IPS DF 6.9 (cell line): ENCODE measurements at regions not wholly inside any gene's neighbourhood (a gene's known extent, or its start where the extent isn't known, plus 50 kb on each side); places are given as distances from the start of the nearest gene placed in this dataset.

ENCODE experiments used
- DNase-seq: peaks from one replicate; pipeline ENCODE4 v3.0.0-alpha.2; 2013; ENCODE audit warnings: low read depth, low spot score
- H3K27ac ChIP-seq: one replicate; pipeline ENCODE4 v1.5.1; 2013; ENCODE audit warnings: low read length, control low read depth
- H3K27me3 ChIP-seq: 2 replicates; pipeline ENCODE4 v1.6.1; 2013; ENCODE audit warnings: mild to moderate bottlenecking, low read length; ENCODE audit not compliant: control insufficient read depth, insufficient read depth
- H3K36me3 ChIP-seq: 2 replicates; pipeline ENCODE4 v1.6.1; 2013; ENCODE audit warnings: low read length; ENCODE audit not compliant: control insufficient read depth, insufficient read depth
- H3K4me1 ChIP-seq: 2 replicates; pipeline ENCODE4 v1.6.1; 2013; ENCODE audit warnings: low read length; ENCODE audit not compliant: control insufficient read depth, insufficient read depth
- H3K4me3 ChIP-seq: 2 replicates; pipeline ENCODE4 v1.5.1; 2013; ENCODE audit warnings: mild to moderate bottlenecking, low read length
- H3K9me3 ChIP-seq: 2 replicates; pipeline ENCODE4 v1.6.1; 2013; ENCODE audit warnings: low read length, inconsistent platforms; ENCODE audit not compliant: control insufficient read depth, insufficient read depth
- WGBS: extraction: QIAGEN DNeasy Blood & Tissue Kit; methylation state at CpG from one replicate; pipeline ENCODE4 v1.1.7; 2013; ENCODE audit warnings: mixed read lengths, missing lambda C conversion rate; ENCODE audit not compliant: insufficient read length, insufficient coverage; 5-methylcytosine and 5-hydroxymethylcytosine counted together

DNA sequence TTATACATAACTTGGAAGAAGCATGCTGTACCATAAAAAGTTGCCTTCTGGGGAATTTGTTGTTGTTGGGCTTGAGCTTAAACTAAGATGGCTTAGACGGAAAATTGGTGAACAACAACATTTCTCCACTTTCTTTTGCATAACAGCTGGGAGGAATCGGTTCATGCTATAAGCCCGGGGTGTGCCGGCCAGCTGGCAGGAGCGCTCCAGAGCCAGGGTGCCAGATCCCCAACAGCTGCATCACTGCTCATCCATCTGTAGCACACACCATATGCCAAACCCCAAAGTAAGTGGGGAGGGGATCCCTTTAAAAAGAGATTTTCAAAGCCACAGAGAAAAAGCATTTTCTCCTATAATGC, 419.5 kb upstream of the ARGLU1 start:
- Histone ChIP-seq H3K4me3 (no peak overlapping the region), H3K36me3 (no peaks in the 10 kb centered on the region), H3K27ac (no peak overlapping the region), H3K4me1 (no peaks in the 10 kb centered on the region), H3K9me3 (no peaks in the 10 kb centered on the region), H3K27me3 (no peaks in the 10 kb centered on the region)
- DNase-seq: no peak
- no CpG with 5 or more reads among the region's 5 CpGs for WGBS

DNA sequence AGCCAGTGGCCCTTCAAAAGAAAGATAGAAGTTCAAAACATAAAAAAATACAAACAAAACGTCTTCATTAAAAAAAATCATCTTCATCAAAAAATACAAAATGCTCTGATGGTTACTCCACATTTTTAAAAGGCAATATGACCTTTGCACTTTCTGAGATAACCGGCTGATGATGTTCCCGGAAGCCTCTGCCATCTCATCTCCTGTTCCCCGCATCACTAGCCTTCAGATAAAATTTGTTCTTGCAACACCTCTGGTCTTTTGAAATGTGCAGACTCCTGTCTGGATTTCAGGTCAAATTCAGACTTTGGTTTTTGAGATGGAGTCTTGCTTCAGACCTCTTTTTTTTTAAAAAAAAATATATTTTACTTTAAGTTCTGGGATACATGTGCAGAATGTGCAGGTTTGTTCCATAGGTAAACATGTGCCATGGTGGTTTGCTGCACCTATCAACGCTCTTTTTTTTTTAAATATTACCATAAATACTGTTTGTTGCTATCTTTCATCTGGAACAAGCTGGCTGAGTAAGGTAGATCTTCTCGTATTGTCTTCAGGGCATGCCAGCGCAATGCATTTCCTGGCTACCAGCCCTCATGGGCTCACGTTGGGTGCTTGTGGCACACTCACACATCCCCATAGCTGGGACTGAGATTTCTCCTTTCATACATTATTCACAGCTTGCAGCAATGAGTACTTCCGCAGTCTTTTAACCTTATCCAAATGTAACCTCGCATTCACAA, 418.9 kb upstream of the ARGLU1 start:
- Histone ChIP-seq H3K36me3 (no peaks in the 10 kb centered on the region), H3K4me1 (no peaks in the 10 kb centered on the region), H3K9me3 (no peaks in the 10 kb centered on the region), H3K27me3 (no peaks in the 10 kb centered on the region), H3K4me3 (no peak overlapping the region), H3K27ac (no peak overlapping the region)
- 100% methylated on average over 1 of the region's 10 CpGs for WGBS
- DNase-seq: no peak

DNA sequence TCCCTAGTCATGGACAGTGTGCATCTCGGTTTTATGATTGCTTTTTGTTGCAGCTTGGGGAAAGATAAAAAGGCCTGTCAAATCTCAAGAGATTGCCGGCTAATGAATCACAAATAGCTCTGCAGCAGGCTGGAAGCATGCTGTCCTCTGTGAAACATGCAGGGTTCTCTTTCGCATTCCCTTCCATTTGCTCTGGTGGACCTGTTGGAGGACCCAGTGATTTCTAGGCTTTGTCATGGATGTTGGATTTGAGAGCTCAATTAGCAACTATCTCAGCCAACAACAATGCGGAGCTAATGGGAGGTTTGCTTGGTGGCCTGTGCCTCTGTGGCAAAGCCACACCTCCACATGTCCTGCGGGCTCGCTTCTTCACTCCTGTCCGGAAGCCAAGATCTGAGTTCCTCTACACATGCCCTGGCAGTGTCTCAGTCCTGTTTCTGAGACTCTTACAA, 418.1 kb upstream of the ARGLU1 start:
- WGBS: no CpG with 5 or more reads among the region's 7 CpGs

DNA sequence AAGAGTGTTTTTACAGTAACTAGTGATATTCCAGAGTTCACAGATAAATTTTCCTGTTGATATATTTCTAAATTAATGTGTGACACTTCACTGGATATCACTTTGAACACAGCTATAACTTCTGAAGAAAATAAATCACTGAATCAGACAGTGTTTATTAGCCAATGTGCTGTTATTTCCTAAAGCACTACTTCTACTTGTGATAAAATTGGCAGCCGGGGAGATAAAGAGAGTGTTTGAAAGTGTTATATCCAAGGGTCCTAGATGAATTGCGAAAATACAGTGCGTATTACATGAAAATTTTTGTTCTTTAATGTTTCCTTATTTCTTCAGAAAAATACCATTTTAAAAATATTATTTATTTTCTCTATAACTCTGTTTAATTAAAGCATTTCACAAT, 417.5 kb upstream of the ARGLU1 start:
- no peaks in the 10 kb centered on the region for H3K4me1 ChIP-seq
- WGBS: no CpG with 5 or more reads among the region's 3 CpGs
- H3K27ac ChIP-seq: no peak overlapping the region
- no peak for DNase-seq
- H3K4me3 ChIP-seq: no peak overlapping the region
- H3K27me3 ChIP-seq: no peaks in the 10 kb centered on the region
- no peaks in the 10 kb centered on the region for H3K9me3 ChIP-seq
- no peaks in the 10 kb centered on the region for H3K36me3 ChIP-seq

More for the DNA sequence above, 418.1 kb upstream of the ARGLU1 start:
- DNase-seq: peak; percentile 11
- H3K9me3 ChIP-seq: no peaks in the 10 kb centered on the region
- no peaks in the 10 kb centered on the region for H3K4me1 ChIP-seq
- no peaks in the 10 kb centered on the region for H3K36me3 ChIP-seq
- no peak overlapping the region for H3K4me3 ChIP-seq
- no peak overlapping the region for H3K27ac ChIP-seq
- no peaks in the 10 kb centered on the region for H3K27me3 ChIP-seq

DNA sequence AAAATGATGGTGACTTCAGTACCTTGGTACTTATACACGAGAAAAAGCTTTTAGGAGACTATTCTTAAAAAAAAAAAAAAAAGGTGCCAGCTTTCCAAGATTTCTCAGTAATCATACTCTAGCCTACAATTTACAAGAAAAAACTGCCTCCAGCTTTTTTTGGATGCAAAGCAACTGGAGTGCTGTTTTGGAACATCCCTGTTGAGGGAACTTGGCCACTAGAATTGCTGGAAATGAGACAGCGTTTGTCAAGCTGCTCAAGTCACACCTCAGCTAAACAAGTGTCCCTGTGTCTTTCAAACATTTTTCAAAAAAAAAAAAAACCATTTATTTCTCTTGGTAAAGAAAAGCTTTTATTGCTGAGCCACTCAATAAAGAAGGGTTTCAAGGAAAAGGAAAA, 413.1 kb upstream of the ARGLU1 start:
- Histone ChIP-seq H3K9me3 (no peaks in the 10 kb centered on the region), H3K27me3 (no peaks in the 10 kb centered on the region), H3K4me3 (no peak overlapping the region), H3K36me3 (no peaks in the 10 kb centered on the region), H3K4me1 (no peaks in the 10 kb centered on the region), H3K27ac (no peak overlapping the region)
- no peak for DNase-seq
- no CpG with 5 or more reads among the region's 2 CpGs for WGBS

DNA sequence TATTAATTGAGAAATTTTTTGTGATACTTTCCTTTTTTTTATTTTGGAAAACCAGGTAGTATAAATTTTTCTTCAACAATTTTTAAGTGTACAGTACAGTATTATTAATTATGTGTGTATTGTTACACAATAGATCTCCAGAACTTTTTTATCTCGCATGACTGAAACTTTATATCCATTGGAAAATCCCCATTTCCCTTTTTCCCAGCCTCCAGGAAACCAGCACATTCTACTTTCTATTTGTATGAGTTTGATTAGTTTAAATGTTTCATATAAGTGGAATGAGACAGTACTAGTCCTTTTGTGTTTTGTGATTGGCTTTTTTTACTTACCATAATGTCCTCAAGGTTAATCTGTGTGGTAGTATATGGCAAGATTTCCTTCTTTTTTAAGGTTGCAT, 399.5 kb upstream of the ARGLU1 start:
- no peak for DNase-seq
- H3K4me3 ChIP-seq: no peak overlapping the region
- H3K36me3 ChIP-seq: no peaks in the 10 kb centered on the region
- WGBS: no CpG with 5 or more reads among the region's 1 CpG
- no peaks in the 10 kb centered on the region for H3K9me3 ChIP-seq
- H3K27ac ChIP-seq: no peak overlapping the region
- H3K27me3 ChIP-seq: no peaks in the 10 kb centered on the region
- no peaks in the 10 kb centered on the region for H3K4me1 ChIP-seq

DNA sequence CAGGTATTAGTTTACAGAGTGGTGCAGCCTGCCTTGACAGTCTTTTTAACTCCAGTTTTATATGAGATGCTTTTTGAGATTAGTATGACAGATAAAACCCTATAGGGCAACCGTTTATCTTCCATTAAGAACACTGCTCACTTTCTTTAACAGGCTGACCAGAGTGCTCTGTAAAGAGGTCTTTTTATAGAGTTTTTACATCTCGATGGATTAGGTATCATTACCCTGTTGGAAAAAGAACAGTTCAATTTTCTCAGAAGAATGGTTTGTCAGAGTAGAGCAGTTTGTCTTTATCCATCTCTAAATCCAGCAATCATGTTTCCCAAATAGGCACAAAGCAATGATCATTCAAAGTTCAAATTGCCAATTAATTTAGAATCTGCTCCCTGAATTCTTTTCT, 395.2 kb upstream of the ARGLU1 start:
- Histone ChIP-seq H3K27me3 (no peaks in the 10 kb centered on the region), H3K27ac (no peak overlapping the region), H3K4me1 (no peaks in the 10 kb centered on the region), H3K9me3 (no peaks in the 10 kb centered on the region), H3K36me3 (no peaks in the 10 kb centered on the region), H3K4me3 (no peak overlapping the region)
- no CpG with 5 or more reads among the region's 2 CpGs for WGBS
- DNase-seq: no peak

DNA sequence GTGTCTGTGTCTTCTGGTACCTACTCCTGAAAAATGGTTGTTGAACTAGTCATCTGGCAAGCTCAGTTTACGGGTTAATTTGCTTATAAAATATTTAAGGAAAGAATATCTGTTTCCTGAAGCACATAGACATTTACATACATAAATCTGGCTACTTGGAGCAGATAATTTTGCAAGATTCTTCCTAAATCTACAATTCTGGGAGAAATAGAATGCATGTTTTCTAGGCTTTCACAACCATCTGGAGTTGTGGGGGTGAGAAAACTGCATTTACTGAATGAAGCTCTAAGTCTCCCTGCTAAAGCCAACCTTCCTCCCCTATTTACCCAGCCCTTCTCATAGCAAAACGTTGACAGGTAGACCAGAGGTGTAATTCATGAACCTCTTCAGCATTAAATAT, 393.7 kb upstream of the ARGLU1 start:
- WGBS: no CpG with 5 or more reads among the region's 2 CpGs

DNA sequence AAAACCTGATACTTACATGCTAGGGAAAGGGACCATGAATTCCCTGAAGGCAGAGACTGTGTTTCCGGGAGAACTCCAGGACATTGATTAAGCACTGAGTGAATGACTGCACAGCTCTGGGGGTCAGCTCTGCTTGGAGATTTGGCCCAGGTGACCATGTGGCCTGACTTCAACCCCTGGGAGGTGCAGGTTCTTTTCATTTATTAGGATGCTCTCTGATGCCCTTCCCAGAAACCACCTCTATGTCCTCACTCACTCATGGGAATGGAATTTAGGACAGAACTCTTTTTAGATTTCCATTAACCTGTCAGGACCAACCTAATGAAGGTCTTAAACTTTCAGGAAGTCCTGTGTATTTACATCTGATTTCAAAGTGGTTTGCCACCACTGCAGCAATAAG, 393.3 kb upstream of the ARGLU1 start:
- Histone ChIP-seq H3K27me3 (no peaks in the 10 kb centered on the region), H3K4me1 (no peaks in the 10 kb centered on the region), H3K9me3 (no peaks in the 10 kb centered on the region; the same call in 1 of the 2 replicates), H3K4me3 (no peak overlapping the region), H3K27ac (no peak overlapping the region), H3K36me3 (no peaks in the 10 kb centered on the region)
- no CpG with 5 or more reads among the region's 1 CpG for WGBS
- DNase-seq: no peak

More for the DNA sequence above, 393.7 kb upstream of the ARGLU1 start:
- Histone ChIP-seq H3K9me3 (no peaks in the 10 kb centered on the region), H3K27me3 (no peaks in the 10 kb centered on the region), H3K4me1 (no peaks in the 10 kb centered on the region), H3K4me3 (no peak overlapping the region), H3K27ac (no peak overlapping the region), H3K36me3 (no peaks in the 10 kb centered on the region)
- DNase-seq: no peak

DNA sequence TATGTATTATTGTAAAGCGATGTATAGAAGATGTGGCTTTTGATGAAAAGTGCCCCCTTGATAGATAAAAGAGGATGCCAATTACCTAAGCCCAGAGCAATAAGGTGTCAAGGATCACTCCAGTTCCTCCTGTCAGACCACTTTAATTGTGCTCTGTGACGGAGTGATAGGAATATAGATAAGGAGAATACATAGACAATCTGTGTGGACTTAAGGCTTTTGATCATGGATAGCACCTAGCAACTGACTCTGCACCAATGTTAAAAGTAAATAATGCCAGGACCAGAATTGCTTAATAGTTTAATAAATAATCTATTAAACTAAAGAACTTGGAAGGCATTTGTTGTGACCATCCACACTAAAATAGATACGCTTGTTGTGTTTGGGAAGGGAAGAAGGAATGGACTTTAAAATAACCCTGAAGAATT, 390.7 kb upstream of the ARGLU1 start:
- H3K4me1 ChIP-seq: no peaks in the 10 kb centered on the region
- H3K4me3 ChIP-seq: no peak overlapping the region
- H3K36me3 ChIP-seq: no peaks in the 10 kb centered on the region
- H3K27ac ChIP-seq: no peak overlapping the region
- no peaks in the 10 kb centered on the region for H3K27me3 ChIP-seq
- no CpG with 5 or more reads among the region's 3 CpGs for WGBS
- H3K9me3 ChIP-seq: no peaks in the 10 kb centered on the region; the same call in 1 of the 2 replicates
- DNase-seq: no peak

DNA sequence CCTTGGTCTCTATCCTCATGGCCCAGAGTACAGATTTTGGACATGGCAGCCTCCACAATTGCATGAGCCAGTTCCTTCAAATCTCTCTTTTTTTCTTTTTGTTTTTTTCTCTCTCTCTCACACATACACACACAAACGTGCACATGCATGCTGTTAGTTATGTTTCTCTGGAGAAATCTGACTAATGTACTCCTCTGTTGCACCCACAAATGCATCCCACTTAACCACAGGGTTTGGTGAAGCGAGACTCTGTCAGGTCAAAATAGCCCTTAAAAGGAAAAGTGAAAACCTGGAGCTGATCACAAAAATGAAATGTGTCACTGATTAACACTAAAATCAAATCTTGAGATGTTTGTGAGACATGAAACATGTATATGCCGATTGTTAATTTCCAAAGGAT, 374.6 kb upstream of the ARGLU1 start:
- no peak overlapping the region for H3K27ac ChIP-seq
- no peaks in the 10 kb centered on the region for H3K27me3 ChIP-seq
- no CpG with 5 or more reads among the region's 3 CpGs for WGBS
- H3K9me3 ChIP-seq: no peaks in the 10 kb centered on the region
- H3K36me3 ChIP-seq: no peaks in the 10 kb centered on the region
- no peaks in the 10 kb centered on the region for H3K4me1 ChIP-seq
- DNase-seq: no peak
- no peak overlapping the region for H3K4me3 ChIP-seq
